Mammary epithelial cell (primary cell): ENCODE measurements at regions not wholly inside any gene's neighbourhood (a gene's known extent, or its start where the extent isn't known, plus 50 kb on each side); places are given as distances from the start of the nearest gene placed in this dataset.

Experiments used
- CTCF ChIP-seq, 2 donors: IDR thresholded peaks in 1 of 2; conservative IDR thresholded peaks in 1 of 2; 2 replicates each; pipeline ENCODE4 v1.5.1; 2011 to 2012; ENCODE audit warnings: inconsistent platforms in 2 of 2, low read length in 2 of 2, mild to moderate bottlenecking in 2 of 2, control low read depth in 1 of 2, low read depth in 1 of 2; ENCODE audit not compliant: insufficient read depth in 1 of 2; ENCODE audit errors: extremely low read depth in 1 of 2
- EZH2 ChIP-seq: IDR thresholded peaks from 2 replicates; pipeline ENCODE4 v1.6.1; 2012; ENCODE audit warnings: low read length, inconsistent platforms, borderline replicate concordance

GRCh38 chr2:220191031-220191430 is 563.6 kb downstream of the SLC4A3 start:
- TF ChIP-seq CTCF (conservative IDR thresholded peaks at IDR 0.05 in 1 of 2, IDR thresholded peaks at IDR 0.05 in 1 of 2; ENCODE audit: extremely low read depth in 1 of 2, insufficient read depth in 1 of 2, low read depth in 1 of 2, low read length in 2 of 2) (no peak), EZH2 (no peak)
